Fibroblast of gingiva (primary cell): ENCODE measurements at regions not wholly inside any gene's neighbourhood (a gene's known extent, or its start where the extent isn't known, plus 50 kb on each side); places are given as distances from the start of the nearest gene placed in this dataset.

Source experiments
- DNase-seq: peaks from one replicate; pipeline ENCODE4 v3.0.0-alpha.2; 2011; ENCODE audit warnings: low read depth

DNA sequence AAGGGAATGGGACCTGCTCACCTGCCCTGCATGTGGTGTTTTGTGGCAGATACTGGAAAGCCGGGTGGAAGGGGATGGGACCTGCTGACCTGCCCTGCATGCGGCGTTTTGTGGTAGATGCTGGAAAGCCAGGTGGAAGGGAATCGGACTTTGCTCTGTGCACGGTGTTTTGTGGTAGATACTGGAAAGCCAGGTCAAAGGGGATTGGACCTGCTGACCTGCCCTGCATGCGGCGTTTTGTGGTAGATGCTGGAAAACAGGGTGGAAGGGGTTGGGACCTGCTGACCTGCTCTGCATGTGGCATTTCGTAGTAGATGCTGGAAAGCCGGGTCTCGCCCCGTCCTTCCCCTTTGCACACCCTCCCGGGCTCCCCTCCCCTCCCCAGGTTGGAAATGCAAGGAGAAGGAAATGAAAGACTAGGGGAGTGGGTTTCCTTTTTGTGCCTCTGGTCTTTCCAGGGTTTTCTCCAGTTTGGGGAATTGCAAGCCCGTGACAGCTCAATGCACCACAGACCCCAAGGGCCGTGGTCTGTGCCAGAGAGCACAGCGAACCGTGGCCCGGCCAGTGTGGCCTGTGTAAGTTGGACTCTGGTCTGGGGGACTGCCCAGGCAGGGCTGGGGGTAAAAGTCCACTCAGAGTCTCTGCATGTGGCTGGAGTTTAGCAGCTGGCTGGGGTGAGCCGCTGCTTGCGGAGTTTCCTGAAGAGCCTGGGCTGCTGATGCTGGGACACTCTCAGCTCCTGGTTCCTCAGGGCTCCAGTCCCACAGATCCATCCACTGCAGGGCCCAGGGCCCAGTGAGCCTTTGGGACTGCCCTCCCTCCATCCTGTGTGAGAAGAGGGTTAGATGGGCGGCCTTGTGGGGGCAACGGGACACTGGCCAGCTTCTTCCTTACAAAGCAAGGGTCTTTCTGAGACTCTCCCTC lies 105.5 kb downstream of the CRYAA start:
- no peak for DNase-seq

DNA sequence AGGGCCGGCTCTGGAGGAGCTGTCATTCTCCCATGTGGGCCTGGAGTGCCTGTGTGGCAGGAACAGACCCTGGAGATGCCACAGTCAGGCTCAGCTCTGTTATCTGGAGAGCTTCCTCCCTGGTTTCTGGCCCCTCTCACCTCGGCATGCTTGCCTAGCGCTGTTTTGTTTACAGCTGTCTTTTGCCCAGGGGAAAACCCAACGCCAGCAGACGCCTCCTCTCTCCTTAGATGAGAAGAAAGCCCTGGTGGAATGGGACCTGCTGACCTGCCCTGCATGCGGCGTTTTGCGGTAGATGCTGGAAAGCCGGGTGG lies 104.9 kb downstream of the CRYAA start:
- no peak for DNase-seq

DNA sequence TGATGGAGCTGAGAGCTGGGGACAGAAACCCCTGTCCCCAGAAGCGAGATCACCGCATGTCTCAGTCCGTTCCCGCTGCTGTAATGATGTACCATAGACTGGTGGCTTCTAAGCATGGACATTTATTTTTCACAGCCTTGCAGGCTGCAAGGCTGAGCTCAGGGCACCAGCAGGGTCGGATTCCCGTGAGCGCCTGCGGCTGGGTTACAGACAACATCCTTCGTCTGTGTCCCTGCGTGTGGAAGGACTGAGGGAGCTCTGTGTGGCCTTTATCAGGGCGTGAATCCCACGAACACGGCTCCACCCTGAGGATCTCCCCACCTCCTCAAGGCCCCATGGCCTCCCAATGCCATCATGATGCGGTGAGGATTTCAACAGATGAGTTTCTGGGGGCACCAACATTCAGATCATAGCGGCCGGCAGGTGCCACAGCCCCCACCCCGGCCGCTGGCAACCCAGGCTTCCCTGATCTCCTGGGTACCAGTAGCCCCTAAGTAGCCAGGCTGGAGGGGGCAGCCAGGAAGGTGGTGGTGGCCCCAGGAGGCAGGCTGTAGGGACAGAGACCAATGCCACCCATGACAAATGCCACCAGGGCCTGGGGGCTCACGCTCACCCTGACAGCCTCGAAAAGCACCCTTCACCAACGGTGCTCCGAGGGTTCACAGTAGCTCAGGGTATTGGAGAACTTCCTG lies 104.4 kb downstream of the CRYAA start:
- no peak for DNase-seq

DNA sequence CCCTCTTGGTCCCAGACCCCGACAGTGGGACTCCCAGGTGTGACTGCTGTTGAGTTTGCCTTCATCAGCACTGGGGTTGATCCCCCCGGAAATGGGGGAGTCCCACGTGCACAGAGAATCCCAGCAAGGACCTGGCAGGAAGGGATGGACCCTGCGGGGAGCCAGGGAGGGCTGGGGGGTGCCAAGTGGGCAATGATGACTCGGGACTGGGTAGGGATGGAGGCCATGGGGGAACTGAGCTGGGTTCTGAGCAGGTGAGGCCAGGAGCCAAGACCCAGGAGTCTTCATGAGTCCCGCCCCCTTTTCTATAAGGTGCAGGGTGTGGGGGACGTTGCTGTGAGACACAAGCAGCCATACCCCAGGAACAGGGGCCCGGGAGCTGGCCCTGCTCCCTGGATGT lies 103.8 kb downstream of the CRYAA start:
- DNase-seq = no peak

GRCh38 chr21:43271452-43272020 lies 102.7 kb downstream of the CRYAA start:
- DNase-seq = no peak

- no peak for DNase-seq
Measured at GRCh38 chr21:43270800-43271301, 102.0 kb downstream of the CRYAA start.

DNA sequence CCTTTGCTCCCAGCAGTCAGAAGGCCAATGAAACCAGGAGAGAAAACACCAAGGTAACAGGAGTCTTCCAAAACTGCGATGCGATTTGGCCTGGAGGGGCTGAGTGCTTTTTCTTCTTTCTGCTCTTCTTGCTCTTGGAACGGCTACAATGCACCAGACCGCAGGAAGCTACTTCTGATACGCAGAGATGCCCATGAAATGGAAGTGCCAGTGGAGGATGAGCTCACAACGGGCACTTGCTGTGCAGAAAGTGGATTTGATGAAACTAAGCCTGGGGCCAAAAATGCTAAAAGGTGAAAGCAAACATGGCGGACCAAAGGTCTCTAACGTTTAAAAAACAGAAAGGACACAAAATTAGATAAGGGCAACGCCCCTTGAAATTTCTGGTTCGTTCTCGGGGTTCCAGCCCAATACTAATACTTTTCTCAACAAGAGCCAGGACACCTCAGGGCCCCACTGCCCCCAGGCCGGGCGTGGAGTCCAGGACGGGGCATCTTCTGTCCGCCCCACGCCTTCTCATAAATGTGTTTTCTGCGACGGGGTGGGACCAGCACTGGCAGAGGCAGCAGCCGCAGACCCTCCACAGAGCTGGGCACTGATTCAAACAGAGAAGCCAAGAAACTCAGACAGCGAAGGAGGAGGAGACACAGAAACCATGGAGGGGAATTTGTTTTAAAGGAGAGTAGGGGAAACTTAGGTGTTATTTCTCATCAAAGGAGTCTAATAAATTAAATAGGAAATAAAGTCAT lies 101.3 kb downstream of the CRYAA start:
- DNase-seq = no peak

DNA sequence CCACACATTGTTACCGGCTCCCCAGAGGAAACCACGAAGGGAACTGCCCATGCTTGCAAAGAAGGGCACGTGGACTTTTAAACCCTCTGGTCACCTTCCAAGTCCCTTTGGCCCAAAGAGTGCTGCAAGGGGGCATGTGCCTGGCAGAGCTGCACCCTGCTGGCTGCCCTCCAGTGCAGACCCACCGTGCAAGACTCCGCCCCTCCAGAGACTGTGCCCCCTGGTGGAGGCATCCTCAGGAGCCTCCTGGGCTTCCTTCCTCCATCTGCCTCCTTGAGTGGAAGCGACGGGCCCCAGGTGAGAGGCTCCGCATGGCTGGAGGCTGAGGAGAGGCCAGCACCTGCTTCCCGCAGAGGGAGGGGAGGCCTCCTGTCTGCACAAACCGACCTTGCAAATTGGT lies 100.6 kb downstream of the CRYAA start:
- no peak for DNase-seq

GRCh38 chr21:43268804-43269186 lies 100.0 kb downstream of the CRYAA start:
- DNase-seq = no peak

GRCh38 chr21:43268086-43268803 lies 99.4 kb downstream of the CRYAA start:
- no peak for DNase-seq

DNA sequence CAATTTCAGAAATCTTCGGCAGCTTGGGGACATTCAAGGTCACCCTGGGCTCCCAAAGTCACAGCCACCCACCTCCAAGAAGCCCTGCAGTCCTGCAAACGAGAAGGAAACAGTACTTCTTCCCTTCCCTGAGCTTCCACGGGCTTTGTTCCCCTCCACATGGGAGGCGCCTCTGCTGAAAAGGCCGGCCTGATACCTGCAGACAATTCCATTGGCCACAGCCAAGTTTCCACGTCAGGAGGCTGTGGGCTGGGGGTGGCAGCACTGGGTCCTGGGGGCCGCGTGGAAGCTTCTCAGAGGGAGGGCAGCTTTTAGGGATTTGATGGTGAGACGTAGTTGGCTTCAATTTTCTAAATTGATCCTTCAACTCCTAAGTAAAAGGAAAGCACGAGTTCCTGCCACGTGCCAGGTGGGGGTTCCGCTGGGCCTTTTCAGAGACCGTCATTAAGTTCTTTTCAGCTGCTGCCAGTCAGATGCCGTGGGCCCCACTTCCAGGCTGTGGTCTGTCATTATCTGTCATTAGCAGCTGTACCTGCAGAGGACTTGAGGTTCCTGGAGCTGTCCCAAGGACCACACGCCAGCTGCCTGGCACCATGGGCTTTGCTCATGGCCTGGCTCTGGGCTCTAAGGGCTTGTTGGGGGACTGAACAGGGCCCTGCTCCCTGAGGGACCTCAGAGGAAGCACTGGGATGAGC lies 98.7 kb downstream of the CRYAA start:
- no peak for DNase-seq

- DNase-seq = peak; percentile 50
Measured at GRCh38 chr21:43266534-43266933, 97.7 kb downstream of the CRYAA start.

DNA sequence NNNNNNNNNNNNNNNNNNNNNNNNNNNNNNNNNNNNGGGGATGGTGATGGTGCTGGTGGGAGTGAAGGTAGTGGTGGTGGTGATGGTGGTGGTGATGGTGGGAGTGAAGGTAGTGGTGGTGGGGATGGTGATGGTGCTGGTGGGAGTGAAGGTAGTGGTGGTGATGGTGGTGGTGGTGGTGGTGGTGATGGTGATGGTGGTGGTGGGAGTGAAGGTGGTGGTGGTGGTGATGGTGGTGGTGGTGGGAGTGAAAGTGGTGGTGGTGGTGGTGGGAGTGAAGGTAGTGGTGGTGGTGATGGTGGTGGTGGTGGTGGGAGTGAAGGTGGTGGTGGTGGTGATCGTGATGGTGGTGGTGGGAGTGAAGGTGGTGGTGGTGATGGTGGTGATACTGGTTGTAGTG lies 93.6 kb downstream of the CRYAA start:
- DNase-seq = peak; percentile 17
